Duodenal mucosa (tissue), 2 donors: ENCODE measurements at regions not wholly inside any gene's neighbourhood (a gene's known extent, or its start where the extent isn't known, plus 50 kb on each side); places are given as distances from the start of the nearest gene placed in this dataset.
"Not testable (repeated sequence)": the region's sequence is repeated elsewhere in the genome, so short reads cannot be mapped to it uniquely, and the experiment has no call there.

ENCODE experiments used
- H3K27ac ChIP-seq: one replicate; pipeline ENCODE4 v1.7.0; 2013; ENCODE audit warnings: low read depth, low read length
- H3K27me3 ChIP-seq, 2 donors: one replicate each; pipeline ENCODE4 v1.7.0; 2013; ENCODE audit warnings: low read length in 2 of 2, control low read depth in 1 of 2; ENCODE audit not compliant: insufficient read depth in 2 of 2, control insufficient read depth in 1 of 2
- H3K36me3 ChIP-seq, 2 donors: one replicate each; pipeline ENCODE4 v1.7.0; 2013; ENCODE audit warnings: low read length in 2 of 2, control low read depth in 1 of 2; ENCODE audit not compliant: insufficient read depth in 2 of 2, control insufficient read depth in 1 of 2
- H3K4me1 ChIP-seq, 2 donors: one replicate each; pipeline ENCODE4 v1.7.0; 2013; ENCODE audit warnings: low read length in 2 of 2, control low read depth in 1 of 2; ENCODE audit not compliant: insufficient read depth in 2 of 2, control insufficient read depth in 1 of 2
- H3K4me3 ChIP-seq, 2 donors: one replicate each; pipeline ENCODE4 v1.7.0; 2013; ENCODE audit warnings: low read length in 2 of 2, low read depth in 1 of 2
- H3K9ac ChIP-seq, 2 donors: one replicate each; pipeline ENCODE4 v1.7.0; 2013; ENCODE audit warnings: low read length in 2 of 2, low read depth in 1 of 2
- H3K9me3 ChIP-seq, 2 donors: one replicate each; pipeline ENCODE4 v1.7.0; 2013; ENCODE audit warnings: low read length in 2 of 2, control low read depth in 1 of 2; ENCODE audit not compliant: control insufficient read depth in 1 of 2

- no peak overlapping the region for H3K27ac ChIP-seq
Measured at GRCh38 chr3:110413807-110414748, 657.5 kb upstream of the NECTIN3 start.

DNA sequence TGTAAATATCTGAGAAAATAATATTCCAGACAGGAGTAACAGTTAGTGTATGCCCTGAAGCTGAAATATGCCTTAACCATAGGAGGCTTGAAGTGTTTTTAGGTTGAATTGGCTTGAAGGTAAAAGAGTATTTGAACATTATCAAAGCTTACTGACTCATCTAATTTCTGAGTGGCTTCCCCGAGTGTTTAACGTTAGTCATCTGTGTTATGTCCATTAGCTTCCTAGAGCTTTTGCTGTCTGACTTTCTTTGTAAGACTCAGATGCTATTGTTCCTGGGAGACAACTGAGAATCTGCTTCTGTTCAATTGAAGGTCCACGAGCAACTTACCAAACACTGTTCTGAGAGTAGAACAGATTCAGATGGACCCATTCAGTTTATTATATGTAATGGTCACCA lies 656.8 kb upstream of the NECTIN3 start:
- Histone ChIP-seq H3K4me3 (no peak overlapping the region), H3K9me3 (no peaks in the 10 kb centered on the region), H3K36me3 (no peaks in the 10 kb centered on the region), H3K4me1 (no peaks in the 10 kb centered on the region), H3K9ac (no peak overlapping the region), H3K27ac (no peak overlapping the region), H3K27me3 (no peaks in the 10 kb centered on the region)

More at GRCh38 chr3:110413807-110414748, 657.5 kb upstream of the NECTIN3 start:
- Histone ChIP-seq H3K36me3 (no peaks in the 10 kb centered on the region), H3K4me3 (no peak overlapping the region), H3K9me3 (no peaks in the 10 kb centered on the region), H3K27me3 (no peaks in the 10 kb centered on the region), H3K4me1 (no peaks in the 10 kb centered on the region), H3K9ac (no peak overlapping the region)

GRCh38 chr3:110419096-110419495 lies 652.5 kb upstream of the NECTIN3 start:
- Histone ChIP-seq H3K9ac (no peak overlapping the region), H3K4me1 (no peaks in the 10 kb centered on the region), H3K27me3 (no peaks in the 10 kb centered on the region), H3K36me3 (no peaks in the 10 kb centered on the region), H3K27ac (no peak overlapping the region), H3K4me3 (no peak overlapping the region), H3K9me3 (no peaks in the 10 kb centered on the region)

- Histone ChIP-seq H3K9me3 (no peaks in the 10 kb centered on the region), H3K27me3 (no peaks in the 10 kb centered on the region), H3K4me1 (no peaks in the 10 kb centered on the region), H3K9ac (no peak overlapping the region), H3K27ac (no peak overlapping the region), H3K4me3 (no peak overlapping the region), H3K36me3 (no peaks in the 10 kb centered on the region)
Measured at GRCh38 chr3:110419601-110420000, 652.0 kb upstream of the NECTIN3 start.

- H3K27me3 ChIP-seq, result no peaks in the 10 kb centered on the region
- H3K4me3 ChIP-seq, result no peak overlapping the region
- H3K27ac ChIP-seq, result no peak overlapping the region
- H3K9me3 ChIP-seq, result no peaks in the 10 kb centered on the region
- H3K36me3 ChIP-seq, result no peaks in the 10 kb centered on the region
- H3K4me1 ChIP-seq, result no peaks in the 10 kb centered on the region
- no peak overlapping the region for H3K9ac ChIP-seq
Measured at GRCh38 chr3:110420158-110420641, 651.4 kb upstream of the NECTIN3 start.

DNA sequence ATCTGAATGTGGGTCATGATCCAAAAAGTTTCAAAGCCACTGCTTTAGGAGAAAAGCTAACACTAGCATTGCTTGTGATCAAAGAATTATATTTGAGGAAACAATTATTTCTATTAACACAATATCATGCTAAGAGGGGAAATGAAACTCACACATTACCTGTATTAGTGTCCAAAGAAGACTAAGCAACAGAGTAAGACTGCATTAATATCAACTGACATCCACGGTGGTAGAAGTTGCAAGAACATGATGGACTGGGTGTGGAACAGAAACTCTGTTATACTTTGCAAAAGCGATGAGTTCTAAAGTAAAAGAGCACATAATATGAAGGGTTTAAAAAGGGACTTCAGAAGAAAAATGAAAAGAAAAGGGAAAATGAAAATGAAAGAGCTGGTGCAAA lies 648.3 kb upstream of the NECTIN3 start:
- Histone ChIP-seq H3K27me3 (no peaks in the 10 kb centered on the region), H3K4me3 (no peak overlapping the region), H3K9me3 (no peaks in the 10 kb centered on the region), H3K4me1 (no peaks in the 10 kb centered on the region), H3K36me3 (no peaks in the 10 kb centered on the region), H3K9ac (no peak overlapping the region), H3K27ac (no peak overlapping the region)

- Histone ChIP-seq H3K4me3 (no peak overlapping the region), H3K9me3 (no peaks in the 10 kb centered on the region), H3K4me1 (no peaks in the 10 kb centered on the region), H3K27me3 (no peaks in the 10 kb centered on the region), H3K9ac (no peak overlapping the region), H3K27ac (no peak overlapping the region), H3K36me3 (no peaks in the 10 kb centered on the region)
Measured at GRCh38 chr3:110430146-110430545, 641.5 kb upstream of the NECTIN3 start.

- no peak overlapping the region for H3K9ac ChIP-seq
- no peaks in the 10 kb centered on the region for H3K9me3 ChIP-seq
- H3K4me3 ChIP-seq, result no peak overlapping the region
- no peak overlapping the region for H3K27ac ChIP-seq
- no peaks in the 10 kb centered on the region for H3K4me1 ChIP-seq
- H3K36me3 ChIP-seq, result no peaks in the 10 kb centered on the region
- no peaks in the 10 kb centered on the region for H3K27me3 ChIP-seq
Measured at GRCh38 chr3:110436209-110436608, 635.4 kb upstream of the NECTIN3 start.

DNA sequence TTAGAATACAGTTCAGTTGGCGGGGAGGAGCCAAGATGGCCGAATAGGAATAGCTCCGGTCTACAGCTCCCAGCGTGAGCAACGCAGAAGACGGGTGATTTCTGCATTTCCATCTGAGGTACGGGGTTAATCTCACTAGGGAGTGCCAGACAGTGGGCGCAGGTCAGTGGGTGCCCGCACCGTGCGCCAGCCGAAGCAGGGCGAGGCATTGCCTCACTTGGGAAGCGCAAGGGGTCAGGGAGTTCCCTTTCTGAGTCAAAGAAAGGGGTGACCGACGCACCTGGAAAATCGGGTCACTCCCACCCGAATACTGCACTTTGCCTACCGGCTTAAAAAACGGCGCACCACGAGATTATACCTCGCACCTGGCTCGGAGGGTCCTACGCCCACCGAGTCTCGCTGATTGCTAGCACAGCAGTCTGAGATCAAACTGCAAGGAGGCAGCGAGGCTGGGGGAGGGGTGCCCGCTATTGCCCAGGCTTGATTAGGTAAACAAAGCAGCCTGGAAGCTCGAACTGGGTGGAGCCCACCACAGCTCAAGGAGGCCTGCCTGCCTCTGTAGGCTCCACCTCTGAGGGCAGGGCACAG lies 631.5 kb upstream of the NECTIN3 start:
- H3K36me3 ChIP-seq, H3K4me1 ChIP-seq, H3K9me3 ChIP-seq, H3K4me3 ChIP-seq, H3K9ac ChIP-seq, H3K27me3 ChIP-seq, H3K27ac ChIP-seq: not testable (repeated sequence)

GRCh38 chr3:110454066-110454465 lies 617.5 kb upstream of the NECTIN3 start:
- Histone ChIP-seq H3K4me1 (no peaks in the 10 kb centered on the region), H3K9me3 (peaks cover 0 to 2% of the 10 kb centered on the region in 2 donors), H3K4me3 (no peak overlapping the region), H3K9ac (no peak overlapping the region), H3K27me3 (no peaks in the 10 kb centered on the region), H3K36me3 (no peaks in the 10 kb centered on the region), H3K27ac (no peak overlapping the region)
